SU-DHL-6 (cell line): ENCODE measurements at regions not wholly inside any gene's neighbourhood (a gene's known extent, or its start where the extent isn't known, plus 50 kb on each side); places are given as distances from the start of the nearest gene placed in this dataset.

ENCODE experiments used
- H2AFZ ChIP-seq: fragments of 200-600 bp; sonication (generic); 2 replicates; pipeline ENCODE4 v1.6.1; 2014; ENCODE audit warnings: low read depth, mild to moderate bottlenecking, moderate library complexity, mixed read lengths, antibody characterized with exemption, low read length; ENCODE audit not compliant: severe bottlenecking
- H3F3A ChIP-seq: fragments of 200-600 bp; shearing (Covaris generic); 2 replicates; pipeline ENCODE4 v1.6.0; 2016; ENCODE audit warnings: antibody characterized with exemption, mild to moderate bottlenecking; ENCODE audit not compliant: insufficient read depth
- H3K27ac ChIP-seq: fragments of 200-600 bp; sonication (generic); 2 replicates; pipeline ENCODE4 v1.5.1; 2016; ENCODE audit warnings: low read depth, mild to moderate bottlenecking, low read length, moderate library complexity, mixed read lengths
- H3K27me3 ChIP-seq: fragments of 200-600 bp; sonication (generic), shearing (Covaris generic); 2 replicates; pipeline ENCODE4 v1.6.0; 2014; ENCODE audit warnings: mild to moderate bottlenecking, low read length
- H3K36me3 ChIP-seq: fragments of 200-600 bp; sonication (generic); 2 replicates; pipeline ENCODE4 v1.6.1; 2014; ENCODE audit warnings: mild to moderate bottlenecking, low read length, mixed read lengths
- H3K4me2 ChIP-seq: fragments of 300-600, 200-600 bp; shearing (Covaris generic), sonication (generic); 2 replicates; pipeline ENCODE4 v1.6.0; 2014; ENCODE audit warnings: low read length, low read depth, mild to moderate bottlenecking; ENCODE audit not compliant: poor library complexity, severe bottlenecking
- H3K4me3 ChIP-seq: fragments of 200-600 bp; sonication (generic); 2 replicates; pipeline ENCODE4 v1.5.1; 2014; ENCODE audit warnings: antibody characterized with exemption, low read length, mild to moderate bottlenecking, mixed read lengths; ENCODE audit not compliant: insufficient read depth, poor library complexity, severe bottlenecking
- H3K79me2 ChIP-seq: fragments of 200-600 bp; sonication (generic); 2 replicates; pipeline ENCODE4 v1.6.1; 2014; ENCODE audit warnings: mild to moderate bottlenecking, low read length, moderate library complexity; ENCODE audit not compliant: insufficient read depth
- H3K9ac ChIP-seq: fragments of 200-600 bp; sonication (generic); 2 replicates; pipeline ENCODE4 v1.7.0; 2014; ENCODE audit warnings: mild to moderate bottlenecking, low read length
- H3K9me2 ChIP-seq: fragments of 200-600 bp; sonication (generic); replicated peaks from 2 replicates; pipeline ENCODE4 v1.6.1; 2014; ENCODE audit warnings: low read length; ENCODE audit not compliant: insufficient read depth
- H3K9me3 ChIP-seq: fragments of 200-600 bp; sonication (generic); 2 replicates; pipeline ENCODE4 v1.6.1; 2014; ENCODE audit warnings: low read length, mixed read lengths; ENCODE audit not compliant: insufficient read depth
- H4K20me1 ChIP-seq: fragments of 200-600 bp; sonication (generic); 2 replicates; pipeline ENCODE4 v1.6.1; 2014; ENCODE audit warnings: low read depth, mild to moderate bottlenecking, antibody characterized with exemption, low read length, moderate library complexity, mixed read lengths
- EZH2phosphoT487 ChIP-seq: fragments of 200-600 bp; sonication (generic), shearing (Covaris generic); conservative IDR thresholded peaks from 2 replicates; pipeline ENCODE4 v1.6.1; 2018; ENCODE audit warnings: mild to moderate bottlenecking, antibody characterized with exemption, low read length, moderate library complexity, mixed read lengths
- TF ChIP-seq, protein P1 (sequence below): fragments of 200-600 bp; sonication (generic); IDR thresholded peaks from one replicate; pipeline ENCODE4 v1.5.1; 2017; ENCODE audit warnings: antibody characterized with exemption, mild to moderate bottlenecking, low read length, moderate library complexity; ENCODE audit not compliant: insufficient read depth, poor library complexity, severe bottlenecking

DNA sequence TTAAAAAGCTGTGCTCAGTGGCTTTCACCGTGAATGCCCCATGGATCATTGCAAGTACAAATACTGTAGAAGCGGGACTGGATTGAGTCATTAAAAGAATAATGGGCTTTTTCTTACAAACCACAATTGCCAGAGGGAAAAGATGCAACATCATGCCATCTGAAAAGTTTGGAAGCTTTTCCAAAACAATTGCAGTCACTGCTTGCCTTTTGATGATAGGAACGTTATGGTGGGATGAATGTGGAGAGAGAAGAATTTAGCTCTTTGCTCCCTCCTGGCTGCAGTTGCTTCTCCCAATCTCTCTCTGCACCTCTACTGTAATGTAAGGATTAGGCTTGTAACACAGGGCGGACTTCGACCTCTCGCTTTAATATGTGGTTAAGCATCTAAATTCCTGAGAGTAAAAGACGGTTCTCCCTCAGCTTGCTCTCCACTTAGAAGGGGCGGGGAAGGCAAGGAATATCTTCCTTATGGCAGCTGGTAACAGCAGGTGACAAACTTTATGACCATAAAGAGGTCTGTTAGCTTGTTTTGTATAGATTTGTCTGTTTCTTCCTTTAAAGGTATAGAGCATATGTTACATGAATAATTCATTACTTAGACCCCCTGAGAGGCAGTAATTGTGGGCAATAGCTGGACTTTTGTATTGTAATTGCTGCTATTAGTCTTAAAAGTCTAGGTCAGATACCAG lies 376.1 kb downstream of the UTRN start:
- Histone ChIP-seq H3F3A (no peaks in the 10 kb centered on the region), H3K9ac (no peak overlapping the region), H2AFZ (no peak overlapping the region), H4K20me1 (no peaks in the 10 kb centered on the region), H3K27ac (no peak overlapping the region), H3K4me3 (no peak overlapping the region), H3K79me2 (no peaks in the 10 kb centered on the region), H3K9me3 (no peaks in the 10 kb centered on the region), H3K4me2 (no peak overlapping the region), H3K9me2 (no peaks in the 10 kb centered on the region), H3K27me3 (no peaks in the 10 kb centered on the region), H3K36me3 (no peaks in the 10 kb centered on the region)
- no peak for TF ChIP-seq EZH2phosphoT487
- TF ChIP-seq, protein P1, sequence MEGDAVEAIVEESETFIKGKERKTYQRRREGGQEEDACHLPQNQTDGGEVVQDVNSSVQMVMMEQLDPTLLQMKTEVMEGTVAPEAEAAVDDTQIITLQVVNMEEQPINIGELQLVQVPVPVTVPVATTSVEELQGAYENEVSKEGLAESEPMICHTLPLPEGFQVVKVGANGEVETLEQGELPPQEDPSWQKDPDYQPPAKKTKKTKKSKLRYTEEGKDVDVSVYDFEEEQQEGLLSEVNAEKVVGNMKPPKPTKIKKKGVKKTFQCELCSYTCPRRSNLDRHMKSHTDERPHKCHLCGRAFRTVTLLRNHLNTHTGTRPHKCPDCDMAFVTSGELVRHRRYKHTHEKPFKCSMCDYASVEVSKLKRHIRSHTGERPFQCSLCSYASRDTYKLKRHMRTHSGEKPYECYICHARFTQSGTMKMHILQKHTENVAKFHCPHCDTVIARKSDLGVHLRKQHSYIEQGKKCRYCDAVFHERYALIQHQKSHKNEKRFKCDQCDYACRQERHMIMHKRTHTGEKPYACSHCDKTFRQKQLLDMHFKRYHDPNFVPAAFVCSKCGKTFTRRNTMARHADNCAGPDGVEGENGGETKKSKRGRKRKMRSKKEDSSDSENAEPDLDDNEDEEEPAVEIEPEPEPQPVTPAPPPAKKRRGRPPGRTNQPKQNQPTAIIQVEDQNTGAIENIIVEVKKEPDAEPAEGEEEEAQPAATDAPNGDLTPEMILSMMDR = no peak

DNA sequence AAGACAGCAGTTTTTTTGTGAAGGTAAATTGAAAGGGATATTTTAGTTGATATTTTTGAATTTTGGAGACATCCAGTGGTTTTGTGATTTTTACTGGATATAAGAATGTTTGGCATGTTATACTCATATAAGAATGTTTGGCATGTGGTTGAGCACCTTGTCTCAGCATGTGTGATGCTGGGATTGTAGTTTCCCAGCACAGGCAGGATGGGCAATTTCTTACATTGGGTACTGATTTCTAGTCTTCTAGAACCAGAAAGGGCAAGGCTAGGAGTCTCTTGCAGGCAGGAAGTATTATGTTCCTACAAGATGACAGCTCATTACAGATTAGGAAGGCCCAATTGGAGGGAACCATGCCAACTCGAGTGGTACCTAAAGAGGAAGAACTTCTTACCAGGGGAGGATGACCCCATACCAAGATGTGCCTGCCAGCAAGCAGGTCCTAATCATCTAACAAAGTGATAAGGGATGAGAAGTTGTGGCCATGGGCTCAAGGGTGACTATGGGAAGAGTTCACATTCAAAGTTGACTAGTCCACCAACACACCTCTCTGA lies 377.8 kb downstream of the UTRN start:
- Histone ChIP-seq H3K27me3 (no peaks in the 10 kb centered on the region), H3K36me3 (no peaks in the 10 kb centered on the region), H3K4me3 (no peak overlapping the region), H3K27ac (no peak overlapping the region), H3K9ac (no peak overlapping the region), H3K9me2 (no peaks in the 10 kb centered on the region), H4K20me1 (no peaks in the 10 kb centered on the region), H2AFZ (no peak overlapping the region), H3F3A (no peaks in the 10 kb centered on the region), H3K79me2 (no peaks in the 10 kb centered on the region), H3K9me3 (no peaks in the 10 kb centered on the region), H3K4me2 (no peak overlapping the region)
- no peak for TF ChIP-seq EZH2phosphoT487

- no peaks in the 10 kb centered on the region for H3K79me2 ChIP-seq
- TF ChIP-seq, protein P1 = no peak
- TF ChIP-seq EZH2phosphoT487 = no peak
- H3K36me3 ChIP-seq = no peaks in the 10 kb centered on the region
- no peaks in the 10 kb centered on the region for H3K9me2 ChIP-seq
- H3K4me3 ChIP-seq = no peak overlapping the region
- H3K27me3 ChIP-seq = no peaks in the 10 kb centered on the region
- H4K20me1 ChIP-seq = no peaks in the 10 kb centered on the region
- no peak overlapping the region for H3K27ac ChIP-seq
- no peaks in the 10 kb centered on the region for H3K9me3 ChIP-seq
- H2AFZ ChIP-seq = no peak overlapping the region
- no peaks in the 10 kb centered on the region for H3F3A ChIP-seq
- no peak overlapping the region for H3K4me2 ChIP-seq
- H3K9ac ChIP-seq = no peak overlapping the region
Measured at GRCh38 chr6:144664281-144664680, 379.1 kb downstream of the UTRN start.

DNA sequence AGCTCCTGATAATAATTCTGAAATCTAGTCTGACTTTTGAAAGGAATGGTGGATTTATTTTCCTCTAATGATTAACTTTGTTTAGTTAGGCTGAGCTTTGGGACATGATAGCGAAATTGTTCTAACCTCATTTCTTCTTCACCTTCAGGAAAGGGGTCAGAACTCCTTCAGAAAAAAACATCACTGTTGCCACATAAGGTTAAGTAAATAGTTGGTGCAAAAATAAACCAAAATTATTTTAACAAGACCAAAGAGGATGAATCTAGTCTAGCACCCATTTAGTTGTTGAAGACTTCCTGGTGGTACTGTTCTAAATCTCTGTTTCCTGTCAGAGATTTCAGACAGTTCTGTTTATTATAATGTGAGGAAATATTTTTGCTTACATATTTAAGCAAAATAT lies 379.8 kb downstream of the UTRN start:
- H3K9me2 ChIP-seq = no peaks in the 10 kb centered on the region
- no peaks in the 10 kb centered on the region for H3K36me3 ChIP-seq
- H3K27me3 ChIP-seq = no peaks in the 10 kb centered on the region
- H4K20me1 ChIP-seq = no peaks in the 10 kb centered on the region
- H3K4me2 ChIP-seq = no peak overlapping the region
- no peak overlapping the region for H3K4me3 ChIP-seq
- H3F3A ChIP-seq = no peaks in the 10 kb centered on the region
- H3K79me2 ChIP-seq = no peaks in the 10 kb centered on the region
- no peak overlapping the region for H2AFZ ChIP-seq
- no peaks in the 10 kb centered on the region for H3K9me3 ChIP-seq
- TF ChIP-seq, protein P1 = no peak
- TF ChIP-seq EZH2phosphoT487 = no peak
- H3K27ac ChIP-seq = no peak overlapping the region
- no peak overlapping the region for H3K9ac ChIP-seq
